Neural cell (in vitro differentiated cells): ENCODE measurements at regions not wholly inside any gene's neighbourhood (a gene's known extent, or its start where the extent isn't known, plus 50 kb on each side); places are given as distances from the start of the nearest gene placed in this dataset.

ENCODE experiments used
- H2AFZ ChIP-seq: fragments of 200-600, 300-800 bp; sonication (generic), shearing (Covaris generic); 2 replicates; pipeline ENCODE4 v1.6.0; 2014; ENCODE audit warnings: low read depth, mild to moderate bottlenecking, antibody characterized with exemption, low read length, moderate library complexity
- H3F3A ChIP-seq: fragments of 200-600 bp; shearing (Covaris generic); 2 replicates; pipeline ENCODE4 v1.6.1; 2016; ENCODE audit warnings: mild to moderate bottlenecking, moderate library complexity, mixed read lengths, antibody characterized with exemption, low read length; ENCODE audit not compliant: insufficient read depth, poor library complexity, severe bottlenecking
- H3K27ac ChIP-seq: fragments of 200-600, 300-800 bp; sonication (generic), shearing (Covaris generic); 2 replicates; pipeline ENCODE4 v1.5.1; 2014; ENCODE audit warnings: mild to moderate bottlenecking, low read length, moderate library complexity
- H3K27me3 ChIP-seq: fragments of 300-800, 200-600 bp; sonication (generic), shearing (Covaris generic); 2 replicates; pipeline ENCODE4 v1.6.0; 2014; ENCODE audit warnings: mild to moderate bottlenecking, low read depth, low read length, moderate library complexity; ENCODE audit not compliant: insufficient read depth
- H3K36me3 ChIP-seq: fragments of 300-800, 200-600 bp; sonication (generic), shearing (Covaris generic); 2 replicates; pipeline ENCODE4 v1.5.1; 2014; ENCODE audit warnings: mild to moderate bottlenecking, antibody characterized with exemption, low read length, moderate library complexity; ENCODE audit not compliant: insufficient read depth
- H3K4me2 ChIP-seq: fragments of 300-800, 200-600 bp; sonication (generic), shearing (Covaris generic); 2 replicates; pipeline ENCODE4 v1.6.0; 2014; ENCODE audit warnings: mild to moderate bottlenecking, low read length
- H3K4me3 ChIP-seq: fragments of 300-800, 200-600 bp; sonication (generic), shearing (Covaris generic); 2 replicates; pipeline ENCODE4 v1.5.1; 2014; ENCODE audit warnings: mild to moderate bottlenecking, low read length, moderate library complexity
- H3K79me2 ChIP-seq: fragments of 200-600 bp; shearing (Covaris generic); replicated peaks from 2 replicates; pipeline ENCODE4 v1.6.0; 2014; ENCODE audit warnings: mild to moderate bottlenecking, low read length, moderate library complexity; ENCODE audit not compliant: insufficient read depth
- H3K9ac ChIP-seq: fragments of 300-800, 200-600 bp; sonication (generic), shearing (Covaris generic); 2 replicates; pipeline ENCODE4 v1.6.1; 2016; ENCODE audit warnings: mild to moderate bottlenecking, low read length, mixed read lengths
- H3K9me2 ChIP-seq: fragments of 200-600 bp; shearing (Covaris generic); 2 replicates; pipeline ENCODE4 v1.6.1; 2016; ENCODE audit warnings: mild to moderate bottlenecking, low read length, mixed read lengths; ENCODE audit not compliant: insufficient read depth
- H3K9me3 ChIP-seq: fragments of 200-600, 300-800 bp; sonication (generic), shearing (Covaris generic); 2 replicates; pipeline ENCODE4 v1.6.1; 2016; ENCODE audit warnings: mild to moderate bottlenecking, mixed run types, low read length, moderate library complexity, mixed read lengths
- H4K20me1 ChIP-seq: fragments of 200-600 bp; shearing (Covaris generic); 2 replicates; pipeline ENCODE4 v1.6.1; 2016; ENCODE audit warnings: mild to moderate bottlenecking, mixed run types; ENCODE audit not compliant: insufficient read depth
- EP300 ChIP-seq: fragments of 450-650 bp; conservative IDR thresholded peaks from 2 replicates; pipeline ENCODE4 v1.6.1; 2014; ENCODE audit warnings: antibody characterized with exemption, mild to moderate bottlenecking, moderate library complexity; ENCODE audit not compliant: poor library complexity, severe bottlenecking
- EZH2 ChIP-seq: fragments of 200-600, 300-800 bp; shearing (Covaris generic), sonication (generic); IDR thresholded peaks from 2 replicates; pipeline ENCODE4 v1.6.1; 2014; ENCODE audit warnings: antibody characterized with exemption, low read length, borderline replicate concordance, mild to moderate bottlenecking; ENCODE audit not compliant: insufficient read depth, poor library complexity, severe bottlenecking
- MXI1 ChIP-seq: fragments of 450-650 bp; conservative IDR thresholded peaks from 2 replicates; pipeline ENCODE4 v1.6.1; 2014; ENCODE audit warnings: antibody characterized with exemption, mild to moderate bottlenecking; ENCODE audit not compliant: poor library complexity, severe bottlenecking
- POLR2AphosphoS5 ChIP-seq: IDR thresholded peaks from 2 replicates; pipeline ENCODE4 v1.6.1; 2012
- RAD21 ChIP-seq: fragments of 450-650 bp; conservative IDR thresholded peaks from 2 replicates; pipeline ENCODE4 v1.6.1; 2014; ENCODE audit warnings: antibody characterized with exemption, mild to moderate bottlenecking, moderate library complexity
- SMC3 ChIP-seq: fragments of 450-650 bp; conservative IDR thresholded peaks from 2 replicates; pipeline ENCODE4 v1.6.1; 2014; ENCODE audit warnings: antibody characterized with exemption, mild to moderate bottlenecking, moderate library complexity; ENCODE audit not compliant: poor library complexity
- TAF1 ChIP-seq: IDR thresholded peaks from 2 replicates; pipeline ENCODE4 v1.6.1; 2012; ENCODE audit warnings: low read depth
- TF ChIP-seq, protein P1 (sequence below): IDR thresholded peaks from 2 replicates; pipeline ENCODE4 v1.6.1; 2012; ENCODE audit warnings: borderline replicate concordance
- TF ChIP-seq, protein P2 (sequence below): fragments of 450-650 bp; IDR thresholded peaks from 2 replicates; pipeline ENCODE4 v1.5.1; 2014; ENCODE audit warnings: antibody characterized with exemption, mild to moderate bottlenecking, moderate library complexity; ENCODE audit not compliant: poor library complexity, severe bottlenecking

DNA sequence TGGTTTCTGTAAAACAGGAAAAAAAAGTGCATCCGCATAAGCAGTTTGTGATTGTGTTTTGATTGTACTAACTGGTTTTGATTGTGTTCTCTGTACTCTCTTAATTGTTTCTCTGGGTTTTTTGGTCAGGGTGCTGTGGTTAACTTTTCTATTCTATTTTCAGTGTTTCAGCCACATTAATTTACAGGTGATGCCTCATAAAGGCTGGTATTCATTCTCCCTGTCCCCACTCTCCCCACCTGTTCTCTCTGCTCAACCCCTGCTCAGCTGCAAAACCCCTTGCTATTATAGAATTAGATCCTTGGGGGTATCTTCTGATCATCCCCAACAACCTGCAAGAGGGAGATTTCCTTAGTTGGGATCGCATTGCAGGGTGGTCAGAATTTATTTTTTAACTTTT lies 285.4 kb upstream of the AZI2 start:
- H3K9me2 ChIP-seq: no peaks in the 10 kb centered on the region
- no peak overlapping the region for H3K27ac ChIP-seq
- H3K4me2 ChIP-seq: no peak overlapping the region
- no peak overlapping the region for H3K9ac ChIP-seq
- no peaks in the 10 kb centered on the region for H3K36me3 ChIP-seq
- H3K79me2 ChIP-seq: no peaks in the 10 kb centered on the region
- no peak overlapping the region for H2AFZ ChIP-seq
- H4K20me1 ChIP-seq: no peaks in the 10 kb centered on the region
- no peak overlapping the region for H3K4me3 ChIP-seq
- TF ChIP-seq MXI1 (no peak), SMC3 (no peak), POLR2AphosphoS5 (no peak), EZH2 (no peak), RAD21 (no peak), TAF1 (no peak), EP300 (no peak)
- TF ChIP-seq, protein P1, sequence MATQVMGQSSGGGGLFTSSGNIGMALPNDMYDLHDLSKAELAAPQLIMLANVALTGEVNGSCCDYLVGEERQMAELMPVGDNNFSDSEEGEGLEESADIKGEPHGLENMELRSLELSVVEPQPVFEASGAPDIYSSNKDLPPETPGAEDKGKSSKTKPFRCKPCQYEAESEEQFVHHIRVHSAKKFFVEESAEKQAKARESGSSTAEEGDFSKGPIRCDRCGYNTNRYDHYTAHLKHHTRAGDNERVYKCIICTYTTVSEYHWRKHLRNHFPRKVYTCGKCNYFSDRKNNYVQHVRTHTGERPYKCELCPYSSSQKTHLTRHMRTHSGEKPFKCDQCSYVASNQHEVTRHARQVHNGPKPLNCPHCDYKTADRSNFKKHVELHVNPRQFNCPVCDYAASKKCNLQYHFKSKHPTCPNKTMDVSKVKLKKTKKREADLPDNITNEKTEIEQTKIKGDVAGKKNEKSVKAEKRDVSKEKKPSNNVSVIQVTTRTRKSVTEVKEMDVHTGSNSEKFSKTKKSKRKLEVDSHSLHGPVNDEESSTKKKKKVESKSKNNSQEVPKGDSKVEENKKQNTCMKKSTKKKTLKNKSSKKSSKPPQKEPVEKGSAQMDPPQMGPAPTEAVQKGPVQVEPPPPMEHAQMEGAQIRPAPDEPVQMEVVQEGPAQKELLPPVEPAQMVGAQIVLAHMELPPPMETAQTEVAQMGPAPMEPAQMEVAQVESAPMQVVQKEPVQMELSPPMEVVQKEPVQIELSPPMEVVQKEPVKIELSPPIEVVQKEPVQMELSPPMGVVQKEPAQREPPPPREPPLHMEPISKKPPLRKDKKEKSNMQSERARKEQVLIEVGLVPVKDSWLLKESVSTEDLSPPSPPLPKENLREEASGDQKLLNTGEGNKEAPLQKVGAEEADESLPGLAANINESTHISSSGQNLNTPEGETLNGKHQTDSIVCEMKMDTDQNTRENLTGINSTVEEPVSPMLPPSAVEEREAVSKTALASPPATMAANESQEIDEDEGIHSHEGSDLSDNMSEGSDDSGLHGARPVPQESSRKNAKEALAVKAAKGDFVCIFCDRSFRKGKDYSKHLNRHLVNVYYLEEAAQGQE: no peak
- TF ChIP-seq, protein P2, sequence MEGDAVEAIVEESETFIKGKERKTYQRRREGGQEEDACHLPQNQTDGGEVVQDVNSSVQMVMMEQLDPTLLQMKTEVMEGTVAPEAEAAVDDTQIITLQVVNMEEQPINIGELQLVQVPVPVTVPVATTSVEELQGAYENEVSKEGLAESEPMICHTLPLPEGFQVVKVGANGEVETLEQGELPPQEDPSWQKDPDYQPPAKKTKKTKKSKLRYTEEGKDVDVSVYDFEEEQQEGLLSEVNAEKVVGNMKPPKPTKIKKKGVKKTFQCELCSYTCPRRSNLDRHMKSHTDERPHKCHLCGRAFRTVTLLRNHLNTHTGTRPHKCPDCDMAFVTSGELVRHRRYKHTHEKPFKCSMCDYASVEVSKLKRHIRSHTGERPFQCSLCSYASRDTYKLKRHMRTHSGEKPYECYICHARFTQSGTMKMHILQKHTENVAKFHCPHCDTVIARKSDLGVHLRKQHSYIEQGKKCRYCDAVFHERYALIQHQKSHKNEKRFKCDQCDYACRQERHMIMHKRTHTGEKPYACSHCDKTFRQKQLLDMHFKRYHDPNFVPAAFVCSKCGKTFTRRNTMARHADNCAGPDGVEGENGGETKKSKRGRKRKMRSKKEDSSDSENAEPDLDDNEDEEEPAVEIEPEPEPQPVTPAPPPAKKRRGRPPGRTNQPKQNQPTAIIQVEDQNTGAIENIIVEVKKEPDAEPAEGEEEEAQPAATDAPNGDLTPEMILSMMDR: no peak
- H3K27me3 ChIP-seq: no peaks in the 10 kb centered on the region
- H3K9me3 ChIP-seq: no peaks in the 10 kb centered on the region
- H3F3A ChIP-seq: no peaks in the 10 kb centered on the region

DNA sequence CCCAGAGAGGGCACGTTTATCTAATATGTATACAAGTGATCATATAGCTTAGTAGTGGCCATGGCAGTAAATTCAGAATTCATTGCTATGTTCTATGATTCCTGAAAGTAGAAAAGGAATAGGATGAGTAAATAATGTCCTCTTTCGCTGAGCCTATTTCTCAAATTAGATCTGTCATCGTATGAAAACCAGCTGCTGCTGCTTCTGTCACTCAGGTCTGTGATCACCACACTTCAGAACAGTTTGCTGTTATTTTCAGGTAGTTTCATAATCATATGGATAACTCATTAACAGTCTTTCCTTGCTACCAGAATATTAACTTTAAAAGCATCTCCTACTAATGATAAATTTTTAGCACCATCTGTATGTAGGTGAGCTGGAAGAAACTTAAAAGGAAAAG lies 289.1 kb upstream of the AZI2 start:
- Histone ChIP-seq H4K20me1 (no peaks in the 10 kb centered on the region), H3K79me2 (no peaks in the 10 kb centered on the region), H3K4me2 (no peak overlapping the region), H3K9me3 (no peaks in the 10 kb centered on the region), H3K36me3 (no peaks in the 10 kb centered on the region), H3K27ac (no peak overlapping the region), H3K9ac (no peak overlapping the region), H3K27me3 (no peaks in the 10 kb centered on the region), H3K4me3 (no peak overlapping the region), H2AFZ (no peak overlapping the region), H3F3A (no peaks in the 10 kb centered on the region), H3K9me2 (no peaks in the 10 kb centered on the region)
- TF ChIP-seq POLR2AphosphoS5: no peak
- TF ChIP-seq EZH2: no peak
- TF ChIP-seq RAD21: no peak
- TF ChIP-seq TAF1: no peak
- TF ChIP-seq, protein P1: no peak
